Globus pallidus (tissue), 1 donor: ENCODE measurements at regions not wholly inside any gene's neighbourhood (a gene's known extent, or its start where the extent isn't known, plus 50 kb on each side); places are given as distances from the start of the nearest gene placed in this dataset.

Experiments
- DNase-seq: peaks from one replicate; pipeline ENCODE4 v3.0.0-alpha.2; 2015; ENCODE audit warnings: low spot score

GRCh38 chr9:23319092-23319491 lies 506.9 kb downstream of the ELAVL2 start:
- no peak for DNase-seq

- no peak for DNase-seq
Observed at GRCh38 chr9:23321049-23321448, 505.0 kb downstream of the ELAVL2 start.

GRCh38 chr9:23322392-23322791 lies 503.6 kb downstream of the ELAVL2 start:
- no peak for DNase-seq

GRCh38 chr9:23324511-23324910 lies 501.5 kb downstream of the ELAVL2 start:
- no peak for DNase-seq

GRCh38 chr9:23326597-23326996 lies 499.4 kb downstream of the ELAVL2 start:
- no peak for DNase-seq

- DNase-seq, result no peak
Observed at GRCh38 chr9:23341346-23341745, 484.7 kb downstream of the ELAVL2 start.

GRCh38 chr9:23342291-23342690 lies 483.7 kb downstream of the ELAVL2 start:
- peak; percentile 9 for DNase-seq

- DNase-seq, result no peak
Observed at GRCh38 chr9:23343226-23343625, 482.8 kb downstream of the ELAVL2 start.

- DNase-seq, result no peak
Observed at GRCh38 chr9:23361096-23361495, 464.9 kb downstream of the ELAVL2 start.

- DNase-seq, result no peak
Observed at GRCh38 chr9:23372703-23373102, 453.3 kb downstream of the ELAVL2 start.

GRCh38 chr9:23375511-23375910 lies 450.5 kb downstream of the ELAVL2 start:
- no peak for DNase-seq

GRCh38 chr9:23379842-23380241 lies 446.2 kb downstream of the ELAVL2 start:
- no peak for DNase-seq

- DNase-seq, result no peak
Observed at GRCh38 chr9:23380821-23381220, 445.2 kb downstream of the ELAVL2 start.

- DNase-seq, result no peak
Observed at GRCh38 chr9:23382418-23382817, 443.6 kb downstream of the ELAVL2 start.

GRCh38 chr9:23394189-23394588 lies 431.9 kb downstream of the ELAVL2 start:
- no peak for DNase-seq

GRCh38 chr9:23408874-23409273 lies 417.2 kb downstream of the ELAVL2 start:
- DNase-seq, result no peak

- no peak for DNase-seq
Observed at GRCh38 chr9:23412046-23412445, 414.0 kb downstream of the ELAVL2 start.

GRCh38 chr9:23412458-23412857 lies 413.6 kb downstream of the ELAVL2 start:
- DNase-seq, result peak; percentile 10

GRCh38 chr9:23413541-23413940 lies 412.5 kb downstream of the ELAVL2 start:
- no peak for DNase-seq

GRCh38 chr9:23423999-23424398 lies 402.0 kb downstream of the ELAVL2 start:
- no peak for DNase-seq

- DNase-seq, result no peak
Observed at GRCh38 chr9:23426144-23426543, 399.9 kb downstream of the ELAVL2 start.

- DNase-seq, result no peak
Observed at GRCh38 chr9:23431459-23431858, 394.6 kb downstream of the ELAVL2 start.

- DNase-seq, result no peak
Observed at GRCh38 chr9:23434654-23435053, 391.4 kb downstream of the ELAVL2 start.

GRCh38 chr9:23438299-23438907 lies 387.6 kb downstream of the ELAVL2 start:
- DNase-seq, result no peak

- DNase-seq, result no peak
Observed at GRCh38 chr9:23441275-23441674, 384.8 kb downstream of the ELAVL2 start.
